ENCODE measurements at regions not wholly inside any gene's neighbourhood (a gene's known extent, or its start where the extent isn't known, plus 50 kb on each side); places are given as distances from the start of the nearest gene placed in this dataset.

- WGBS, 2 donors, result 88 to 93% methylated on average over 2 of the region's 2 CpGs
- Histone ChIP-seq H3K27ac (no peak overlapping the region), H3K4me1 (no peaks in the 10 kb centered on the region), H3K36me3 (replicated peaks in 1 of 2; ENCODE audit: insufficient read depth in 1 of 2, low read depth in 2 of 2) (no peaks in the 10 kb centered on the region), H3K27me3 (no peaks in the 10 kb centered on the region), H3K9me3 (no peaks in the 10 kb centered on the region), H3K4me3 (no peak overlapping the region)
- no peak for DNase-seq
- no peak for TF ChIP-seq POLR2A (IDR thresholded peaks at IDR 0.05)
- no peak for TF ChIP-seq CTCF (IDR thresholded peaks at IDR 0.05)
- ATAC-seq, result no peak
- intact Hi-C loops (cut with DNase I), result no loop called here
Observed at GRCh38 chr5:143619040-143619439, 192.9 kb upstream of the HMHB1 start.

DNA sequence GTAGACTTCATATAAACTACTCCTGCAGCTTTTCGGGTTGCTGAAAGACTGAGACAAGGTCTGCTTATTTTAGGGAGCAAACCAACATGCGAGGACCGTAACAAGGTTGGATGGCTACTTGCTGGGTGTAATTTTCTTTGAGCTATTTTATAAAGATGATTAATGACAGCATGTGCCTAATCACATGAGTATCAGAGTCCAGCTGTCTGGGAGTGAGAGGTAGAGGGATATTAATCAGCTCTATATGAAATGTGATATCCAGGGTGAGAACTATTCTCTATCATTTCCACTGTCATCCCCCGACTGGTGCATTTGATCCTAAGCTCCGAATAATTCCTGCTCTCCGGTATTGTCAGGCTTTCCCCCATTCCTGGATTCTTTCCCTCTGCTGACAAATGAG lies 193.8 kb upstream of the HMHB1 start:
- intact Hi-C loops (cut with DNase I), result no loop called here
- Histone ChIP-seq H3K4me3 (no peak overlapping the region), H3K9me3 (no peaks in the 10 kb centered on the region), H3K4me1 (no peaks in the 10 kb centered on the region), H3K27ac (no peak overlapping the region), H3K27me3 (no peaks in the 10 kb centered on the region), H3K36me3 (replicated peaks in 1 of 2; ENCODE audit: insufficient read depth in 1 of 2, low read depth in 2 of 2) (no peaks in the 10 kb centered on the region)
- no peak for ATAC-seq
- WGBS, 2 donors, result 62 to 76% methylated on average over 6 of the region's 6 CpGs
- TF ChIP-seq POLR2A (IDR thresholded peaks at IDR 0.05), result no peak
- no peak for TF ChIP-seq CTCF (IDR thresholded peaks at IDR 0.05)
- no peak for DNase-seq

DNA sequence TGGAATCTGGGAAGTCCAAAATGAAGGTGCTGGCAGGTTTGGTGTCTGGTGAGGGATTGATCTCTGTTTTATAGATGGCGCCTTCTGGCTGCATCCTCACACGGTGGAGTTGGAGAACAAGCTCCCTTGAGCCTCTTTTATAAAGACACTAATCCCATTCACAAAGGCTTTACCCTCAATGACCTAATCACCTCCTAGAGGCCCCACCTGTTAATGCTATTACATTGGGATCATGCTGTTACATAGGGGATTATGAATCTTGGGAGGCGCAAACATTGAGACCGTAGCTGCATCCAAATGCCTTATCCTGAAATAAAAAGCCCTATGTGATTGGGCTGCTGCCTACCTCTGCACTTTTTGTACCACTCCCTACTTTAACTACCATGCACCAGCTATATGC lies 197.1 kb upstream of the HMHB1 start:
- Histone ChIP-seq H3K4me3 (no peak overlapping the region), H3K27ac (no peak overlapping the region), H3K36me3 (replicated peaks in 1 of 2; ENCODE audit: insufficient read depth in 1 of 2, low read depth in 2 of 2) (no peaks in the 10 kb centered on the region), H3K4me1 (no peaks in the 10 kb centered on the region), H3K9me3 (no peaks in the 10 kb centered on the region), H3K27me3 (no peaks in the 10 kb centered on the region)
- no peak for DNase-seq
- intact Hi-C loops (cut with DNase I), result no loop called here
- WGBS, 2 donors, result 63 to 75% methylated on average over 4 of the region's 4 CpGs
- TF ChIP-seq POLR2A (IDR thresholded peaks at IDR 0.05) (no peak), CTCF (IDR thresholded peaks at IDR 0.05) (no peak)
- ATAC-seq, result no peak

- 82 to 86% methylated on average over 3 of the region's 3 CpGs for WGBS, 2 donors
- TF ChIP-seq CTCF (IDR thresholded peaks at IDR 0.05) (no peak), POLR2A (IDR thresholded peaks at IDR 0.05) (no peak)
- no peaks in the 10 kb centered on the region for H3K4me1 ChIP-seq
- H3K27me3 ChIP-seq, result no peaks in the 10 kb centered on the region
- no peak for DNase-seq
- H3K4me3 ChIP-seq, result no peak overlapping the region
- intact Hi-C loops (cut with DNase I), result no loop called here
- no peaks in the 10 kb centered on the region for H3K36me3 ChIP-seq (replicated peaks in 1 of 2; ENCODE audit: insufficient read depth in 1 of 2, low read depth in 2 of 2)
- no peak for ATAC-seq
- no peak overlapping the region for H3K27ac ChIP-seq
- no peaks in the 10 kb centered on the region for H3K9me3 ChIP-seq
Observed at GRCh38 chr5:143613329-143613728, 198.6 kb upstream of the HMHB1 start.

DNA sequence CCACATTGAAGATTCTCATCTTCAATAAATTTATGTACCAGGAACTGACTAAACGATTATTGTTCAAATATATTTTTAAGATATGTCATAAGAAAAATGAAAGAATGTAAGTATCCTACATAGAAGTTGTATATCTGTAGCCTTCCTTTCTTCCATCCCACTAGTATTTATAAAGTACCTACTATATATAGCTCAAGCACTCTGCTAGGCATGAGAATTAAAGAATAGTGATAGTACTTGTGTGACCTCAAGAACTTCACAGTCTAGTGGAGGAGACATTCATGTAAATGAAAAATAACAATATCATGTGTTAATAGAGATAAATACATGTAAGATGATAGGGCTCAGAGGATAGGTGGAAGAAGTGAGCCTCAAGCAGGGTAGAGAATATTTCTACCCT lies 201.0 kb upstream of the HMHB1 start:
- 54 to 55% methylated on average over 1 of the region's 1 CpG for WGBS, 2 donors
- no peaks in the 10 kb centered on the region for H3K4me1 ChIP-seq
- no peak overlapping the region for H3K27ac ChIP-seq
- no peak overlapping the region for H3K4me3 ChIP-seq
- no peaks in the 10 kb centered on the region for H3K9me3 ChIP-seq
- no peak for DNase-seq
- no peaks in the 10 kb centered on the region for H3K27me3 ChIP-seq
- TF ChIP-seq POLR2A (IDR thresholded peaks at IDR 0.05) (no peak), CTCF (IDR thresholded peaks at IDR 0.05) (no peak)
- intact Hi-C loops (cut with DNase I), result no loop called here
- ATAC-seq, result no peak
- H3K36me3 ChIP-seq (replicated peaks in 1 of 2; ENCODE audit: insufficient read depth in 1 of 2, low read depth in 2 of 2), result no peaks in the 10 kb centered on the region

All from body of pancreas (tissue), 4 donors.